ENCODE measurements at regions not wholly inside any gene's neighbourhood (a gene's known extent, or its start where the extent isn't known, plus 50 kb on each side); places are given as distances from the start of the nearest gene placed in this dataset.

DNA sequence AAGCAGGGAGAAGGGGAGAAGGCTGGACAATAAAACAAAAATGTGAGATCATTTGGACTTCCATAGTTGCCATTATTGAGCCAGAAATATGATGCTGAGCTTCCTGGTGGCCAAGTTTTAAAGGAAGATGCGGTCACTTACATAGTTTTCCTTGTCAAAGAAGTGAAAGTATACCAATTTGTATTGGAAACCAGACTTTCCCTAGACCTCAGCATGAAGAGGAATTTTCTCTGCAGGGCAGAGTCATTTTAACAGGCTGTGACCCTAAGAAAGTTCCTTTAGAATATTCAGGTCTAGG lies 111.0 kb downstream of the GATA6 start:
- no peak for TF ChIP-seq YY1 (IDR thresholded peaks at IDR 0.05; ENCODE audit: insufficient read depth, insufficient read length)
- no peak for TF ChIP-seq ZNF274 (IDR thresholded peaks at IDR 0.05; ENCODE audit: low read depth, low read length)
